GM23338 (cell line): ENCODE measurements at regions not wholly inside any gene's neighbourhood (a gene's known extent, or its start where the extent isn't known, plus 50 kb on each side); places are given as distances from the start of the nearest gene placed in this dataset.

Experiments used
- ATAC-seq: fragments of 200-7000 bp; cut with Tn5 transposase; 3 replicates; pipeline ENCODE4 v1.9.1; 2020
- DNase-seq: peaks from one replicate; pipeline ENCODE4 v3.0.0-alpha.2; 2015; ENCODE audit warnings: low spot score
- H2AFZ ChIP-seq: fragments of 200-600 bp; sonication (generic); 2 replicates; pipeline ENCODE4 v1.8.0; 2016; ENCODE audit warnings: antibody characterized with exemption, mild to moderate bottlenecking, moderate library complexity
- H3F3A ChIP-seq: fragments of 200-600 bp; sonication (generic); replicated peaks from 2 replicates; pipeline ENCODE4 v1.8.0; 2017; ENCODE audit warnings: antibody characterized with exemption, mixed run types, low read depth
- H3K27ac ChIP-seq: fragments of 200-600 bp; sonication (generic); 2 replicates; pipeline ENCODE4 v1.6.1; 2016; ENCODE audit warnings: low read depth
- H3K27me3 ChIP-seq: fragments of 200-600 bp; sonication (generic); 2 replicates; pipeline ENCODE4 v1.8.0; 2016; ENCODE audit warnings: mild to moderate bottlenecking, mixed run types, moderate library complexity; ENCODE audit not compliant: insufficient read depth
- H3K36me3 ChIP-seq: fragments of 200-600 bp; sonication (generic); 2 replicates; pipeline ENCODE4 v1.8.0; 2016; ENCODE audit warnings: mild to moderate bottlenecking; ENCODE audit not compliant: insufficient read depth
- H3K4me1 ChIP-seq: fragments of 200-600 bp; sonication (generic); 2 replicates; pipeline ENCODE4 v1.8.0; 2016; ENCODE audit warnings: mild to moderate bottlenecking, moderate library complexity; ENCODE audit not compliant: insufficient read depth
- H3K4me2 ChIP-seq: fragments of 200-600 bp; sonication (generic); 2 replicates; pipeline ENCODE4 v1.7.1; 2017; ENCODE audit warnings: mixed run types
- H3K4me3 ChIP-seq: fragments of 200-600 bp; sonication (generic); 2 replicates; pipeline ENCODE4 v1.6.1; 2016; ENCODE audit warnings: mixed run types
- H3K79me2 ChIP-seq: fragments of 200-600 bp; sonication (generic); replicated peaks from 2 replicates; pipeline ENCODE4 v1.8.0; 2017; ENCODE audit warnings: mild to moderate bottlenecking; ENCODE audit not compliant: insufficient read depth
- H3K9me2 ChIP-seq: fragments of 200-600 bp; sonication (generic); 2 replicates; pipeline ENCODE4 v1.8.0; 2017; ENCODE audit not compliant: insufficient read depth
- H4K20me1 ChIP-seq: fragments of 200-600 bp; sonication (generic); replicated peaks from 2 replicates; pipeline ENCODE4 v1.8.0; 2017; ENCODE audit warnings: mild to moderate bottlenecking; ENCODE audit not compliant: insufficient read depth
- H3K27ac Mint-ChIP-seq: 2 replicates; pipeline ENCODE4 v1.8.0; 2020; ENCODE audit warnings: inconsistent platforms, mild to moderate bottlenecking, moderate library complexity, mixed read lengths
- H3K27me3 Mint-ChIP-seq: 3 replicates; pipeline ENCODE4 v1.8.0; 2022; ENCODE audit warnings: low read depth, mild to moderate bottlenecking, moderate library complexity, mixed read lengths, inconsistent platforms; ENCODE audit not compliant: insufficient read depth, poor library complexity
- H3K36me3 Mint-ChIP-seq: 3 replicates; pipeline ENCODE4 v1.8.0; 2021; ENCODE audit warnings: low read depth, mild to moderate bottlenecking, inconsistent platforms, moderate library complexity, mixed read lengths
- H3K4me1 Mint-ChIP-seq: 3 replicates; pipeline ENCODE4 v1.8.0; 2020; ENCODE audit warnings: mild to moderate bottlenecking, inconsistent platforms, mixed read lengths
- H3K4me3 Mint-ChIP-seq: 3 replicates; pipeline ENCODE4 v1.8.0; 2021; ENCODE audit warnings: moderate library complexity, mild to moderate bottlenecking, inconsistent platforms, mixed read lengths
- H3K9me3 Mint-ChIP-seq: 3 replicates; pipeline ENCODE4 v1.8.0; 2020; ENCODE audit warnings: moderate library complexity, mild to moderate bottlenecking, inconsistent platforms, mixed read lengths
- CREB1 ChIP-seq: fragments of 250-450 bp; sonication (Bioruptor Pico); IDR thresholded peaks from 2 replicates; pipeline ENCODE4 v1.5.0; 2020; ENCODE audit warnings: low read depth, mild to moderate bottlenecking, moderate library complexity
- CTCF ChIP-seq, 2 experiments: fragments of 200-600 bp in 1 of 2; sonication (generic) in 1 of 2; conservative IDR thresholded peaks; 2 replicates each; pipeline versions ENCODE4 v1.5.1 to v1.6.1; 2016 to 2017; ENCODE audit warnings: antibody characterized with exemption in 2 of 2, low read depth in 2 of 2, mild to moderate bottlenecking in 2 of 2, moderate library complexity in 1 of 2
- ETS1 ChIP-seq: IDR thresholded peaks from 2 replicates; pipeline ENCODE4 v1.6.1; 2016; ENCODE audit warnings: antibody characterized with exemption
- EZH2 ChIP-seq: fragments of 200-600 bp; sonication (generic); IDR thresholded peaks from one replicate; pipeline ENCODE4 v1.8.0; 2017; ENCODE audit warnings: antibody characterized with exemption, mild to moderate bottlenecking, low read depth; ENCODE audit not compliant: unreplicated experiment
- EZH2phosphoT487 ChIP-seq: fragments of 200-600 bp; sonication (generic); IDR thresholded peaks from one replicate; pipeline ENCODE4 v1.8.1; 2018; ENCODE audit warnings: antibody characterized with exemption; ENCODE audit not compliant: unreplicated experiment
- JUNB ChIP-seq: IDR thresholded peaks from one replicate; pipeline ENCODE4 v1.6.1; 2016; ENCODE audit warnings: antibody characterized with exemption; ENCODE audit not compliant: unreplicated experiment
- NANOG ChIP-seq: IDR thresholded peaks from 2 replicates; pipeline ENCODE4 v1.6.1; 2016; ENCODE audit warnings: antibody characterized with exemption, borderline replicate concordance
- POLR2AphosphoS5 ChIP-seq: IDR thresholded peaks from 2 replicates; pipeline ENCODE4 v1.6.1; 2016; ENCODE audit warnings: antibody characterized with exemption, low read depth
- REST ChIP-seq: IDR thresholded peaks from one replicate; pipeline ENCODE4 v1.6.1; 2018; ENCODE audit warnings: antibody characterized with exemption; ENCODE audit not compliant: unreplicated experiment
- STAT1 ChIP-seq: IDR thresholded peaks from one replicate; pipeline ENCODE4 v1.6.1; 2016; ENCODE audit warnings: antibody characterized with exemption; ENCODE audit not compliant: unreplicated experiment
- ZNF114 ChIP-seq: fragments of 250-450 bp; sonication (Bioruptor Pico); IDR thresholded peaks from 2 replicates; pipeline ENCODE4 v1.5.0; 2020; ENCODE audit warnings: mild to moderate bottlenecking, moderate library complexity
- ZNF331 ChIP-seq: fragments of 250-450 bp; sonication (Bioruptor Pico); IDR thresholded peaks from 2 replicates; pipeline ENCODE4 v1.5.0; 2020; ENCODE audit warnings: low read depth, mild to moderate bottlenecking, moderate library complexity
- ZNF462 ChIP-seq: fragments of 250-450 bp; sonication (Bioruptor Pico); IDR thresholded peaks from 2 replicates; pipeline ENCODE4 v1.5.0; 2020; ENCODE audit warnings: mild to moderate bottlenecking, moderate library complexity

GRCh38 chr11:26778000-26778757, 56.3 kb upstream of the SLC5A12 start:
- peaks cover 3% of the 10 kb centered on the region; the same call in 1 of the 3 replicates for H3K36me3 Mint-ChIP-seq
- Histone ChIP-seq H3K36me3 (no peaks in the 10 kb centered on the region), H2AFZ (no peak overlapping the region), H3K79me2 (no peaks in the 10 kb centered on the region), H3K4me2 (no peak overlapping the region), H4K20me1 (no peaks in the 10 kb centered on the region), H3K4me3 (no peak overlapping the region), H3K4me1 (no peaks in the 10 kb centered on the region), H3K27me3 (no peaks in the 10 kb centered on the region), H3F3A (no peaks in the 10 kb centered on the region), H3K9me2 (0 out of 2 replicates have a peak, but pooled peaks cover 9% of the 10 kb centered on the region), H3K27ac (no peak overlapping the region)
- H3K9me3 Mint-ChIP-seq = peaks cover 2% of the 10 kb centered on the region
- DNase-seq (no peak), ATAC-seq (no peak)
- TF ChIP-seq NANOG (no peak), POLR2AphosphoS5 (no peak), ZNF331 (CRISPR knock-in tag) (no peak), EZH2 (no peak), ZNF114 (no peak), ETS1 (no peak), EZH2phosphoT487 (no peak), ZNF462 (CRISPR knock-in tag) (no peak), CTCF (conservative IDR thresholded peaks at IDR 0.05; ENCODE audit: low read depth in 2 of 2) (no peak), STAT1 (no peak), CREB1 (CRISPR knock-in tag) (no peak), JUNB (no peak), REST (no peak)
- no peak overlapping the region for H3K27ac Mint-ChIP-seq
- H3K4me1 Mint-ChIP-seq = no peaks in the 10 kb centered on the region
- H3K4me3 Mint-ChIP-seq = no peak overlapping the region
- peaks cover 2% of the 10 kb centered on the region for H3K27me3 Mint-ChIP-seq
